ENCODE measurements at regions not wholly inside any gene's neighbourhood (a gene's known extent, or its start where the extent isn't known, plus 50 kb on each side); places are given as distances from the start of the nearest gene placed in this dataset.

DNA sequence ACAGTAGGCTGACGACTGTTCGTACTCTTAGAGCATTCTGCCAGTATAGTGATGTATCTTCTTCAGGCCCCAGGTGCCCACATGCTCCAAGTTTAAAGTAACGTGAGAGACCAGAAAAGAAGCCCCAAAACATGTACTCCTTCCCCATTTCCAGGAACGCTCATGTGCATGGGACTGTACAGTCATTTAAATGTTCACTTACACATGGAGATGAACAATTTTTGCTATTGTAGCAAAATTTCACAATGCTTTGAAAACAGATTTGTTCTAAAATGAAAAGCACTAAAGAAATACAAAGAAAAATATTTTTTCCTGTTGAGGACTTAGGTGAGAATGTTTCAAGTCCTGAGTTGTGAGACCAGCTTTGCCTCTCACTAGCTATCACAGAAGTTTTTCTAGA lies 269.3 kb upstream of the PRDM1 start:
- Mint-ChIP-seq H3K9me3 (ENCODE audit: insufficient read depth) (no peaks in the 10 kb centered on the region), H3K4me1 (peaks cover 3% of the 10 kb centered on the region), H3K27me3 (no peaks in the 10 kb centered on the region), H3K27ac (no peak overlapping the region), H3K4me3 (no peak overlapping the region)
- TF ChIP-seq EZH2 (IDR thresholded peaks at IDR 0.05; ENCODE audit: borderline replicate concordance, insufficient read depth, low read depth, low read length, poor library complexity, severe bottlenecking) = no peak
- TF ChIP-seq, protein P1, sequence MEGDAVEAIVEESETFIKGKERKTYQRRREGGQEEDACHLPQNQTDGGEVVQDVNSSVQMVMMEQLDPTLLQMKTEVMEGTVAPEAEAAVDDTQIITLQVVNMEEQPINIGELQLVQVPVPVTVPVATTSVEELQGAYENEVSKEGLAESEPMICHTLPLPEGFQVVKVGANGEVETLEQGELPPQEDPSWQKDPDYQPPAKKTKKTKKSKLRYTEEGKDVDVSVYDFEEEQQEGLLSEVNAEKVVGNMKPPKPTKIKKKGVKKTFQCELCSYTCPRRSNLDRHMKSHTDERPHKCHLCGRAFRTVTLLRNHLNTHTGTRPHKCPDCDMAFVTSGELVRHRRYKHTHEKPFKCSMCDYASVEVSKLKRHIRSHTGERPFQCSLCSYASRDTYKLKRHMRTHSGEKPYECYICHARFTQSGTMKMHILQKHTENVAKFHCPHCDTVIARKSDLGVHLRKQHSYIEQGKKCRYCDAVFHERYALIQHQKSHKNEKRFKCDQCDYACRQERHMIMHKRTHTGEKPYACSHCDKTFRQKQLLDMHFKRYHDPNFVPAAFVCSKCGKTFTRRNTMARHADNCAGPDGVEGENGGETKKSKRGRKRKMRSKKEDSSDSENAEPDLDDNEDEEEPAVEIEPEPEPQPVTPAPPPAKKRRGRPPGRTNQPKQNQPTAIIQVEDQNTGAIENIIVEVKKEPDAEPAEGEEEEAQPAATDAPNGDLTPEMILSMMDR (IDR thresholded peaks at IDR 0.05) = no peak
- DNase-seq (no peak), ATAC-seq (ENCODE audit: low read depth) (no peak)
- Histone ChIP-seq H3K4me2 (replicated peaks; ENCODE audit: low read depth, low read length, poor library complexity, severe bottlenecking) (no peak overlapping the region), H2AFZ (ENCODE audit: insufficient read depth, low read depth, low read length, poor library complexity, severe bottlenecking) (no peak overlapping the region), H3K79me2 (ENCODE audit: control insufficient read depth, insufficient read depth, low read length) (no peaks in the 10 kb centered on the region), H3K27ac (ENCODE audit: low read length in 2 of 2) (no peak overlapping the region), H3K4me1 (ENCODE audit: control insufficient read depth in 2 of 2, insufficient read depth in 2 of 2, low read length in 2 of 2) (no peaks in the 10 kb centered on the region), H4K20me1 (ENCODE audit: control insufficient read depth, insufficient read depth, low read length, poor library complexity, severe bottlenecking) (no peaks in the 10 kb centered on the region), H3K27me3 (replicated peaks in 1 of 4; ENCODE audit: control extremely low read depth in 1 of 4, control insufficient read depth in 3 of 4, insufficient read depth in 4 of 4, low read length in 3 of 4) (no peaks in the 10 kb centered on the region), H3K4me3 (ENCODE audit: control extremely low read depth in 1 of 5, extremely low read depth in 1 of 5, insufficient read depth in 1 of 5, low read depth in 2 of 5, low read length in 4 of 5) (no peak overlapping the region), H3K9me3 (ENCODE audit: control extremely low read depth in 1 of 3, control insufficient read depth in 2 of 3, insufficient read depth in 1 of 3, low read length in 2 of 3) (no peaks in the 10 kb centered on the region), H3K36me3 (replicated peaks in 1 of 2; ENCODE audit: control extremely low read depth in 1 of 2, control insufficient read depth in 1 of 2, extremely low read depth in 1 of 2, insufficient read depth in 2 of 2, low read length in 1 of 2) (no peaks in the 10 kb centered on the region), H3K9ac (ENCODE audit: low read length) (no peak overlapping the region)
- intact Hi-C loops (cut with micrococcal nuclease) = no loop called here
- CTCF ChIA-PET = no interaction called here
- POLR2A ChIA-PET = no interaction called here
- 50% methylated on average over 2 of the region's 4 CpGs for WGBS (ENCODE audit: insufficient coverage)

DNA sequence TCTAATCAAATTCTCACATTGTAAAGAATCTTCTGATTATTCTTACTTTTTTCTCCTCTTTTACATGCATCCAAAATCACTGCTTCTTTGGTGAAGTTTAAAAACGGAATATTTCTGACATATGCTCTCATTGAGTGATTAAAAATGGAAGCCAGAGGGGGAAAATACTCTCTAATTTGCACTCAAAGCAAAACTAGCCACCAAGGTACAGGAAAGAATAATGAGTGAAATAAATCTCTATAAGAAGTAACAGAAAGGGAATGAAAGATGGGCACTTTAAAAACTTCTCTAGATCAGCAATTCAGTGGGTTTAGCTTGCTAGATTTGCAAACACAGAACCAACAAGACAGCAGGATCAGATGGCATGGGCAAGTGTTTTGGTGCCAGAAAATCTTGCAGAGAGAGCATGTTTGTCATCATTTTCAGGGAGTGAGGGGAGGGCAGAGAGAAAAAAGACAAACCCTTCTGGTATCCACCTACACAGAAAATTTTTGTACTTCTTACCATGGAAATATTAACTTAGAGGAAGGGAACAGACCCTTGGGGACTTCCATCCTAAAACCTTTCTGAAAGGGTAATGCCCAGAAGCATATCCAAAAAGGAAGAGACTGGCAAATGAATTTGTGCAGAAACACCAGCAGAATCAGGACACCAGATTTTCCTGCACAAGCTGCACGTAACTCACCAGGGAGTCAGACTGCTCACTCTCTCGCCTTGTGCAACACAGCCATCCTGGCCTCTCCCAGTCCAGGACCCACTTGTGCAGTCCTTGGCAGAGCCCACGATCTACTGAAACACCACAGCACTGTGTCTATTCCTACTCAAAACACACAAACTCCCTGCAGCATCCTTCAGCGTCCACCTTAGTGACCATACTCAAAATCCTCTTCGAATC lies 270.2 kb upstream of the PRDM1 start:
- no peaks in the 10 kb centered on the region for H3K79me2 ChIP-seq (ENCODE audit: control insufficient read depth, insufficient read depth, low read length)
- ATAC-seq (ENCODE audit: low read depth) (no peak), DNase-seq (no peak)
- H3K4me3 ChIP-seq (ENCODE audit: control extremely low read depth in 1 of 5, extremely low read depth in 1 of 5, insufficient read depth in 1 of 5, low read depth in 2 of 5, low read length in 4 of 5) = no peak overlapping the region
- no peak overlapping the region for H3K4me2 ChIP-seq (replicated peaks; ENCODE audit: low read depth, low read length, poor library complexity, severe bottlenecking)
- H3K9me3 ChIP-seq (ENCODE audit: control extremely low read depth in 1 of 3, control insufficient read depth in 2 of 3, insufficient read depth in 1 of 3, low read length in 2 of 3) = no peaks in the 10 kb centered on the region
- intact Hi-C loops (cut with micrococcal nuclease) = no loop called here
- H3K27me3 ChIP-seq (replicated peaks in 1 of 4; ENCODE audit: control extremely low read depth in 1 of 4, control insufficient read depth in 3 of 4, insufficient read depth in 4 of 4, low read length in 3 of 4) = peaks cover 0 to 3% (median 0%) of the 10 kb centered on the region in 4 experiments
- Mint-ChIP-seq H3K4me1 (peaks cover 3% of the 10 kb centered on the region), H3K4me3 (no peak overlapping the region), H3K27ac (no peak overlapping the region), H3K9me3 (ENCODE audit: insufficient read depth) (no peaks in the 10 kb centered on the region), H3K27me3 (no peaks in the 10 kb centered on the region)
- POLR2A ChIA-PET = no interaction called here
- no peak overlapping the region for H3K9ac ChIP-seq (ENCODE audit: low read length)
- 91% methylated on average over 5 of the region's 6 CpGs for WGBS (ENCODE audit: insufficient coverage)
- H3K36me3 ChIP-seq (replicated peaks in 1 of 2; ENCODE audit: control extremely low read depth in 1 of 2, control insufficient read depth in 1 of 2, extremely low read depth in 1 of 2, insufficient read depth in 2 of 2, low read length in 1 of 2) = no peaks in the 10 kb centered on the region
- H2AFZ ChIP-seq (ENCODE audit: insufficient read depth, low read depth, low read length, poor library complexity, severe bottlenecking) = no peak overlapping the region
- CTCF ChIA-PET = no interaction called here
- no peaks in the 10 kb centered on the region for H4K20me1 ChIP-seq (ENCODE audit: control insufficient read depth, insufficient read depth, low read length, poor library complexity, severe bottlenecking)
- TF ChIP-seq, protein P1 (IDR thresholded peaks at IDR 0.05) = no peak
- no peak overlapping the region for H3K27ac ChIP-seq (ENCODE audit: low read length in 2 of 2)
- no peaks in the 10 kb centered on the region for H3K4me1 ChIP-seq (ENCODE audit: control insufficient read depth in 2 of 2, insufficient read depth in 2 of 2, low read length in 2 of 2)
